HL-60 (cell line): ENCODE measurements at regions not wholly inside any gene's neighbourhood (a gene's known extent, or its start where the extent isn't known, plus 50 kb on each side); places are given as distances from the start of the nearest gene placed in this dataset.

Experiments used
- DNase-seq, 2 experiments: peaks; one replicate each; pipeline ENCODE4 v3.0.0-alpha.2; 2010 to 2020; ENCODE audit warnings: low read depth in 1 of 2, low spot score in 1 of 2
- H3K27ac ChIP-seq: fragments of 250-450 bp; sonication (Bioruptor Pico); replicated peaks from 2 replicates; pipeline ENCODE4 v1.5.1; 2020; ENCODE audit warnings: mild to moderate bottlenecking, moderate library complexity
- H3K27me3 ChIP-seq: fragments of 250-450 bp; sonication (Bioruptor Pico); 2 replicates; pipeline ENCODE4 v1.5.1; 2021; ENCODE audit warnings: mild to moderate bottlenecking, moderate library complexity; ENCODE audit not compliant: insufficient read depth, poor library complexity, severe bottlenecking
- H3K4me3 ChIP-seq: replicated peaks from 2 replicates; pipeline ENCODE4 v1.5.1; 2011; ENCODE audit warnings: mild to moderate bottlenecking, control low read depth, low read length; ENCODE audit not compliant: insufficient read depth
- CTCF ChIP-seq: IDR thresholded peaks from one replicate; pipeline ENCODE4 v1.5.1; 2011; ENCODE audit warnings: low read length, control low read depth, inconsistent platforms; ENCODE audit not compliant: insufficient read depth
- GABPA ChIP-seq: IDR thresholded peaks from 2 replicates; pipeline ENCODE4 v1.6.1; 2012; ENCODE audit warnings: low read depth
- POLR2AphosphoS5 ChIP-seq: IDR thresholded peaks from 2 replicates; pipeline ENCODE4 v1.6.1; 2012; ENCODE audit warnings: low read depth
- REST ChIP-seq: IDR thresholded peaks from 2 replicates; pipeline ENCODE4 v1.6.1; 2012; ENCODE audit warnings: low read depth; ENCODE audit not compliant: insufficient replicate concordance
- SPI1 ChIP-seq: IDR thresholded peaks from 2 replicates; pipeline ENCODE4 v1.6.1; 2012; ENCODE audit warnings: low read depth, mild to moderate bottlenecking, borderline replicate concordance

- Histone ChIP-seq H3K4me3 (no peak overlapping the region), H3K27me3 (no peaks in the 10 kb centered on the region), H3K27ac (no peak overlapping the region)
- TF ChIP-seq POLR2AphosphoS5 (no peak), CTCF (no peak), REST (no peak), GABPA (no peak), SPI1 (no peak)
- no peak for DNase-seq
These were observed 136.4 kb upstream of the MDFIC start for GRCh38 chr7:114785496-114785895.

- TF ChIP-seq GABPA (no peak), CTCF (no peak), REST (no peak), SPI1 (no peak), POLR2AphosphoS5 (no peak)
- no peak for DNase-seq
- H3K4me3 ChIP-seq: no peak overlapping the region
These were observed 135.4 kb upstream of the MDFIC start for GRCh38 chr7:114786455-114786854.

GRCh38 chr7:114787556-114787955 is 134.3 kb upstream of the MDFIC start:
- no peak for DNase-seq
- no peaks in the 10 kb centered on the region for H3K27me3 ChIP-seq
- H3K4me3 ChIP-seq: no peak overlapping the region
- H3K27ac ChIP-seq: no peak overlapping the region
- no peak for TF ChIP-seq CTCF

More at GRCh38 chr7:114786455-114786854, 135.4 kb upstream of the MDFIC start:
- no peaks in the 10 kb centered on the region for H3K27me3 ChIP-seq
- no peak overlapping the region for H3K27ac ChIP-seq

GRCh38 chr7:114788706-114789105 is 133.2 kb upstream of the MDFIC start:
- no peak overlapping the region for H3K4me3 ChIP-seq
- TF ChIP-seq GABPA (no peak), CTCF (no peak), REST (no peak), SPI1 (no peak), POLR2AphosphoS5 (no peak)
- H3K27me3 ChIP-seq: no peaks in the 10 kb centered on the region
- DNase-seq: no peak
- H3K27ac ChIP-seq: no peak overlapping the region
